Mesodermal cell (in vitro differentiated cells): ENCODE measurements at regions not wholly inside any gene's neighbourhood (a gene's known extent, or its start where the extent isn't known, plus 50 kb on each side); places are given as distances from the start of the nearest gene placed in this dataset.
"Not testable (repeated sequence)": the region's sequence is repeated elsewhere in the genome, so short reads cannot be mapped to it uniquely, and the experiment has no call there.

Experiments
- H3K27ac ChIP-seq: 2 replicates; pipeline ENCODE4 v1.7.0; 2013; ENCODE audit warnings: mild to moderate bottlenecking, low read depth, low read length, moderate library complexity; ENCODE audit not compliant: severe bottlenecking
- H3K36me3 ChIP-seq: 2 replicates; pipeline ENCODE4 v1.7.1; 2013; ENCODE audit warnings: mild to moderate bottlenecking, low read length, moderate library complexity; ENCODE audit not compliant: control insufficient read depth, insufficient read depth
- H3K4me1 ChIP-seq: one replicate; pipeline ENCODE4 v1.7.1; 2013; ENCODE audit warnings: mild to moderate bottlenecking, low read length; ENCODE audit not compliant: insufficient read depth, control insufficient read depth, poor library complexity, severe bottlenecking
- H3K4me3 ChIP-seq: 2 replicates; pipeline ENCODE4 v1.7.0; 2013; ENCODE audit warnings: low read length, control low read depth, mild to moderate bottlenecking; ENCODE audit not compliant: insufficient read depth, poor library complexity, severe bottlenecking; ENCODE audit errors: extremely low read depth
- H3K9me3 ChIP-seq: 2 replicates; pipeline ENCODE4 v1.7.1; 2013; ENCODE audit warnings: mild to moderate bottlenecking, low read length, moderate library complexity; ENCODE audit not compliant: control insufficient read depth
- WGBS, 2 experiments: methylation state at CpG; one replicate each; pipeline ENCODE4 v1.1.5; 2013; ENCODE audit warnings: missing lambda C conversion rate in 2 of 2; ENCODE audit not compliant: insufficient coverage in 2 of 2; 5-methylcytosine and 5-hydroxymethylcytosine counted together

- Histone ChIP-seq H3K36me3 (no peaks in the 10 kb centered on the region), H3K9me3 (peaks cover 29% of the 10 kb centered on the region), H3K4me1 (no peaks in the 10 kb centered on the region), H3K27ac (no peak overlapping the region), H3K4me3 (no peak overlapping the region)
- 84 to 85% methylated on average over 5 to 6 of the region's 7 CpGs for WGBS, 2 experiments
These were observed 57.8 kb upstream of the ANKRD30A start for GRCh38 chr10:37067576-37067975.

- not testable (repeated sequence) for H3K4me3 ChIP-seq, H3K27ac ChIP-seq, H3K36me3 ChIP-seq, H3K4me1 ChIP-seq
- H3K9me3 ChIP-seq = peaks cover 33% of the 10 kb centered on the region
- WGBS, 2 experiments = 88 to 92% methylated on average over 4 to 6 of the region's 16 CpGs
These were observed 63.1 kb upstream of the ANKRD30A start for GRCh38 chr10:37062296-37062695.

- Histone ChIP-seq H3K9me3 (peaks cover 35% of the 10 kb centered on the region), H3K4me3 (no peak overlapping the region), H3K27ac (no peak overlapping the region), H3K4me1 (no peaks in the 10 kb centered on the region), H3K36me3 (no peaks in the 10 kb centered on the region)
- 25% methylated on average over 1 of the region's 1 CpG; no CpG with 5 or more reads in 1 of the 2 experiments for WGBS, 2 experiments
These were observed 68.1 kb upstream of the ANKRD30A start for GRCh38 chr10:37057261-37057660.

GRCh38 chr10:37053476-37053875, 71.9 kb upstream of the ANKRD30A start:
- WGBS, 2 experiments = 50% methylated on average over 1 of the region's 3 CpGs; no CpG with 5 or more reads in 1 of the 2 experiments
- Histone ChIP-seq H3K27ac (no peak overlapping the region), H3K4me3 (no peak overlapping the region), H3K36me3 (no peaks in the 10 kb centered on the region), H3K9me3 (peaks cover 41% of the 10 kb centered on the region), H3K4me1 (no peaks in the 10 kb centered on the region)

GRCh38 chr10:37049982-37050381, 75.4 kb upstream of the ANKRD30A start:
- H3K4me3 ChIP-seq, H3K4me1 ChIP-seq, H3K27ac ChIP-seq, H3K36me3 ChIP-seq: not testable (repeated sequence)
- H3K9me3 ChIP-seq = peaks cover 33% of the 10 kb centered on the region
- whole genome bisulfite sequencing, 2 experiments = 74 to 80% methylated on average over 3 of the region's 5 CpGs

- H3K27ac ChIP-seq, H3K9me3 ChIP-seq, H3K36me3 ChIP-seq, H3K4me1 ChIP-seq, H3K4me3 ChIP-seq: not testable (repeated sequence)
- WGBS, 2 experiments = 68 to 91% methylated on average over 4 to 10 of the region's 10 CpGs
These were observed 81.1 kb upstream of the ANKRD30A start for GRCh38 chr10:37044319-37044718.

GRCh38 chr10:37035853-37036252, 89.5 kb upstream of the ANKRD30A start:
- Histone ChIP-seq H3K4me3 (no peak overlapping the region), H3K27ac (no peak overlapping the region), H3K36me3 (no peaks in the 10 kb centered on the region), H3K4me1 (no peaks in the 10 kb centered on the region), H3K9me3 (peaks cover 23% of the 10 kb centered on the region)
- no CpG with 5 or more reads among the region's 1 CpG for WGBS, 2 experiments

- no CpG with 5 or more reads among the region's 2 CpGs for WGBS, 2 experiments
- H3K36me3 ChIP-seq = no peaks in the 10 kb centered on the region
- no peak overlapping the region for H3K4me3 ChIP-seq
- no peaks in the 10 kb centered on the region for H3K4me1 ChIP-seq
- H3K27ac ChIP-seq = no peak overlapping the region
- peaks cover 35% of the 10 kb centered on the region for H3K9me3 ChIP-seq
These were observed 109.9 kb upstream of the ANKRD30A start for GRCh38 chr10:37015498-37015897.

- Histone ChIP-seq H3K4me3 (no peak overlapping the region), H3K27ac (no peak overlapping the region), H3K36me3 (no peaks in the 10 kb centered on the region), H3K4me1 (no peaks in the 10 kb centered on the region), H3K9me3 (peaks cover 25% of the 10 kb centered on the region)
- WGBS, 2 experiments = 42 to 44% methylated on average over 2 to 6 of the region's 7 CpGs
These were observed 114.7 kb upstream of the ANKRD30A start for GRCh38 chr10:37010741-37011140.

GRCh38 chr10:37008276-37008675, 117.1 kb upstream of the ANKRD30A start:
- not testable (repeated sequence) for H3K4me1 ChIP-seq, H3K4me3 ChIP-seq, H3K36me3 ChIP-seq, H3K27ac ChIP-seq
- 10 to 51% methylated on average over 2 of the region's 2 CpGs for WGBS, 2 experiments
- H3K9me3 ChIP-seq = peaks cover 34% of the 10 kb centered on the region

- H3K4me1 ChIP-seq = no peaks in the 10 kb centered on the region
- WGBS, 2 experiments = 63% methylated on average over 1 of the region's 2 CpGs; no CpG with 5 or more reads in 1 of the 2 experiments
- peaks cover 50% of the 10 kb centered on the region for H3K9me3 ChIP-seq
- H3K36me3 ChIP-seq = no peaks in the 10 kb centered on the region
- no peak overlapping the region for H3K27ac ChIP-seq
- H3K4me3 ChIP-seq = no peak overlapping the region
These were observed 122.3 kb upstream of the ANKRD30A start for GRCh38 chr10:37003126-37003525.
